ENCODE measurements at regions not wholly inside any gene's neighbourhood (a gene's known extent, or its start where the extent isn't known, plus 50 kb on each side); places are given as distances from the start of the nearest gene placed in this dataset.

- H3K4me3 Mint-ChIP-seq (ENCODE audit: unreplicated experiment): no peak overlapping the region
- H3K4me1 Mint-ChIP-seq (ENCODE audit: unreplicated experiment): no peaks in the 10 kb centered on the region
- H3K27ac Mint-ChIP-seq (ENCODE audit: unreplicated experiment): no peak overlapping the region
- TF ChIP-seq, protein P1, sequence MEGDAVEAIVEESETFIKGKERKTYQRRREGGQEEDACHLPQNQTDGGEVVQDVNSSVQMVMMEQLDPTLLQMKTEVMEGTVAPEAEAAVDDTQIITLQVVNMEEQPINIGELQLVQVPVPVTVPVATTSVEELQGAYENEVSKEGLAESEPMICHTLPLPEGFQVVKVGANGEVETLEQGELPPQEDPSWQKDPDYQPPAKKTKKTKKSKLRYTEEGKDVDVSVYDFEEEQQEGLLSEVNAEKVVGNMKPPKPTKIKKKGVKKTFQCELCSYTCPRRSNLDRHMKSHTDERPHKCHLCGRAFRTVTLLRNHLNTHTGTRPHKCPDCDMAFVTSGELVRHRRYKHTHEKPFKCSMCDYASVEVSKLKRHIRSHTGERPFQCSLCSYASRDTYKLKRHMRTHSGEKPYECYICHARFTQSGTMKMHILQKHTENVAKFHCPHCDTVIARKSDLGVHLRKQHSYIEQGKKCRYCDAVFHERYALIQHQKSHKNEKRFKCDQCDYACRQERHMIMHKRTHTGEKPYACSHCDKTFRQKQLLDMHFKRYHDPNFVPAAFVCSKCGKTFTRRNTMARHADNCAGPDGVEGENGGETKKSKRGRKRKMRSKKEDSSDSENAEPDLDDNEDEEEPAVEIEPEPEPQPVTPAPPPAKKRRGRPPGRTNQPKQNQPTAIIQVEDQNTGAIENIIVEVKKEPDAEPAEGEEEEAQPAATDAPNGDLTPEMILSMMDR (IDR thresholded peaks at IDR 0.05; ENCODE audit: unreplicated experiment): no peak
- DNase-seq (ENCODE audit: low spot score): no peak
- no peaks in the 10 kb centered on the region for H3K9me3 Mint-ChIP-seq (ENCODE audit: unreplicated experiment)
- no peaks in the 10 kb centered on the region for H3K27me3 Mint-ChIP-seq (ENCODE audit: unreplicated experiment)
- peaks cover 12% of the 10 kb centered on the region for H3K36me3 Mint-ChIP-seq (ENCODE audit: low read depth, unreplicated experiment)
These were observed 486.9 kb downstream of the SOX5 start for GRCh38 chr12:23462546-23462945.

DNA sequence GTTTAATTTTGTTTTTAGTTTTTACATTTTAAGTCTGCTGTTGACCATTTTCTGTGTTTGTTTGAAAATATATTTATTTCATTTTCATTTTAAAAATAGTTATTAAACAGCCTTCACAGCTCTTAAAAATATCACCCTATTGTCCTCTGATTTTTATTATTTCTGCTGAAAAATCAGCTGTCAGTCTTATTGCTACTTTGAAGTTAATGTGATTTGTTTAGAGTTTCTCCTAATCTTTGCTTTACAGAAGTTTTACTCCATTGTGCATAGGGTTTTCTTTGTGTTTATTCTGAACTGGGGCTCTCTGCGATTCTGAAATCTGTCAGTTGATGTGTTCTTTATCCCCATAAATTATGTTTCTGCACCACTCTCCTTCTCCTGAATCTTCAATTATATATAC lies 486.3 kb downstream of the SOX5 start:
- Mint-ChIP-seq H3K4me1 (ENCODE audit: unreplicated experiment) (no peaks in the 10 kb centered on the region), H3K9me3 (ENCODE audit: unreplicated experiment) (no peaks in the 10 kb centered on the region), H3K4me3 (ENCODE audit: unreplicated experiment) (no peak overlapping the region), H3K27ac (ENCODE audit: unreplicated experiment) (no peak overlapping the region), H3K36me3 (ENCODE audit: low read depth, unreplicated experiment) (peaks cover 12% of the 10 kb centered on the region), H3K27me3 (ENCODE audit: unreplicated experiment) (no peaks in the 10 kb centered on the region)
- TF ChIP-seq, protein P1 (IDR thresholded peaks at IDR 0.05; ENCODE audit: unreplicated experiment): no peak
- no peak for DNase-seq (ENCODE audit: low spot score)

GRCh38 chr12:23464241-23464812 lies 485.1 kb downstream of the SOX5 start:
- H3K9me3 Mint-ChIP-seq (ENCODE audit: unreplicated experiment): no peaks in the 10 kb centered on the region

GRCh38 chr12:23472329-23472971 lies 477.0 kb downstream of the SOX5 start:
- Mint-ChIP-seq H3K27me3 (ENCODE audit: unreplicated experiment) (peaks cover 1% of the 10 kb centered on the region), H3K27ac (ENCODE audit: unreplicated experiment) (no peak overlapping the region), H3K4me3 (ENCODE audit: unreplicated experiment) (no peak overlapping the region), H3K4me1 (ENCODE audit: unreplicated experiment) (no peaks in the 10 kb centered on the region), H3K36me3 (ENCODE audit: low read depth, unreplicated experiment) (no peaks in the 10 kb centered on the region), H3K9me3 (ENCODE audit: unreplicated experiment) (no peaks in the 10 kb centered on the region)
- DNase-seq (ENCODE audit: low spot score): no peak
- TF ChIP-seq, protein P1 (IDR thresholded peaks at IDR 0.05; ENCODE audit: unreplicated experiment): no peak

More at GRCh38 chr12:23464241-23464812, 485.1 kb downstream of the SOX5 start:
- H3K27me3 Mint-ChIP-seq (ENCODE audit: unreplicated experiment): no peaks in the 10 kb centered on the region
- H3K4me3 Mint-ChIP-seq (ENCODE audit: unreplicated experiment): no peak overlapping the region
- TF ChIP-seq, protein P1 (IDR thresholded peaks at IDR 0.05; ENCODE audit: unreplicated experiment): no peak
- no peaks in the 10 kb centered on the region for H3K4me1 Mint-ChIP-seq (ENCODE audit: unreplicated experiment)
- H3K27ac Mint-ChIP-seq (ENCODE audit: unreplicated experiment): no peak overlapping the region
- no peak for DNase-seq (ENCODE audit: low spot score)
- H3K36me3 Mint-ChIP-seq (ENCODE audit: low read depth, unreplicated experiment): peaks cover 12% of the 10 kb centered on the region

DNA sequence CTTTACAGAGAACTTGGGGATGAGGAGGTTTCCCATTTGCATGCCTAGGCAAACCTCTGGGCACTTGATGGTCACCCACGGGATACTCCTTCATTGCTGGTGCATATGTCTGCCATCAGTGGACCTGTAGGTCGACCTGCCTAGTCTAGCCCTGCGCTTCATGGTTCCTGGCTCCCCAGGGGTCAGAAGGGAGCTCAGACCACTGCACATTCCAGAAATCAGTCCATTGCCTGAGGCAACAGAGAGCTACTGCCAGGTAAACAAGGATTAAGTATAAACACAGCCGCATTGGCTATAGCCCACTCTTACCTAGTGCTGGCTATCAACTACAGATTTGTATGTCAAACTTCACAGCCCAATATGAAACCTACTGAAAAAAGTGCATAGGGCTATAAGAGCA lies 476.4 kb downstream of the SOX5 start:
- H3K27ac Mint-ChIP-seq (ENCODE audit: unreplicated experiment): no peak overlapping the region
- no peaks in the 10 kb centered on the region for H3K4me1 Mint-ChIP-seq (ENCODE audit: unreplicated experiment)
- H3K4me3 Mint-ChIP-seq (ENCODE audit: unreplicated experiment): no peak overlapping the region
- peaks cover 1% of the 10 kb centered on the region for H3K27me3 Mint-ChIP-seq (ENCODE audit: unreplicated experiment)
- no peak for DNase-seq (ENCODE audit: low spot score)
- no peaks in the 10 kb centered on the region for H3K36me3 Mint-ChIP-seq (ENCODE audit: low read depth, unreplicated experiment)
- no peaks in the 10 kb centered on the region for H3K9me3 Mint-ChIP-seq (ENCODE audit: unreplicated experiment)
- TF ChIP-seq, protein P1 (IDR thresholded peaks at IDR 0.05; ENCODE audit: unreplicated experiment): no peak

All from endothelial cell (in vitro differentiated cells).